Upper lobe of left lung (tissue), 6 donors: ENCODE measurements at regions not wholly inside any gene's neighbourhood (a gene's known extent, or its start where the extent isn't known, plus 50 kb on each side); places are given as distances from the start of the nearest gene placed in this dataset.

ENCODE experiments used
- ATAC-seq, 2 donors: fragments of 200-7000 bp; cut with Tn5 transposase; one replicate each; pipeline ENCODE4 v1.9.1; 2022; ENCODE audit warnings: mild to moderate bottlenecking in 2 of 2, moderate library complexity in 2 of 2; ENCODE audit not compliant: low FRiP score in 2 of 2
- DNase-seq, 2 donors: peaks; one replicate each; pipeline ENCODE4 v3.0.0-alpha.2; 2019 to 2020
- H3K27ac ChIP-seq, 4 donors: fragments of 200-600 bp; sonication (generic); one replicate each; pipeline ENCODE4 v1.5.1; 2016 to 2019
- H3K27me3 ChIP-seq, 4 donors: fragments of 200-600 bp; sonication (generic); one replicate each; pipeline ENCODE4 v1.5.1; 2017 to 2019
- H3K36me3 ChIP-seq, 4 donors: fragments of 200-600 bp; sonication (generic); one replicate each; pipeline ENCODE4 v1.5.1; 2016 to 2019
- H3K4me1 ChIP-seq, 4 donors: fragments of 200-600 bp; sonication (generic); one replicate each; pipeline ENCODE4 v1.5.1; 2018 to 2019
- H3K4me3 ChIP-seq, 4 donors: fragments of 200-600 bp; sonication (generic); one replicate each; pipeline ENCODE4 v1.5.1; 2017 to 2019; ENCODE audit warnings: mild to moderate bottlenecking in 2 of 4, moderate library complexity in 1 of 4
- H3K9me3 ChIP-seq, 4 donors: fragments of 200-600 bp; sonication (generic); one replicate each; pipeline ENCODE4 v1.5.1; 2018 to 2019
- CTCF ChIP-seq, 6 experiments: fragments of 450-650 bp in 4 of 6; fragments of 200-600 bp in 2 of 6; sonication (generic) in 2 of 6; IDR thresholded peaks; one replicate each; pipeline ENCODE4 v1.5.1; 2016 to 2019; ENCODE audit warnings: antibody characterized with exemption in 6 of 6
- EP300 ChIP-seq, 4 donors: sonication (generic); formaldehyde crosslinking; IDR thresholded peaks; one replicate each; pipeline ENCODE4 v1.5.1; 2017; ENCODE audit warnings: antibody characterized with exemption in 4 of 4, control low read depth in 2 of 4
- POLR2A ChIP-seq, 4 donors: fragments of 450-650 bp; IDR thresholded peaks; one replicate each; pipeline ENCODE4 v1.5.1; 2016 to 2017; ENCODE audit warnings: antibody characterized with exemption in 4 of 4, mild to moderate bottlenecking in 2 of 4
- POLR2AphosphoS5 ChIP-seq, 2 donors: sonication (generic); formaldehyde crosslinking; IDR thresholded peaks; one replicate each; pipeline ENCODE4 v1.5.1; 2017; ENCODE audit warnings: antibody characterized with exemption in 2 of 2
- WGBS, 2 donors: methylation state at CpG; one replicate each; pipeline ENCODE4 v1.1.5; 2017 to 2018; 5-methylcytosine and 5-hydroxymethylcytosine counted together
- donor health status: DM: no; HTN: no; CAD: no; lungs with moderate emphysema.
- donor health status: DM: no; HTN: yes; CAD: no; lungs with severe emphysema.

GRCh38 chr10:129394518-129395328 lies 72.3 kb upstream of the MGMT start:
- WGBS, 2 donors: 63 to 65% methylated on average over 23 to 25 of the region's 25 CpGs
- no peaks in the 10 kb centered on the region for H3K4me1 ChIP-seq
- DNase-seq: peak in 1 of 2 donors; percentile 39
- no peak for TF ChIP-seq EP300 (IDR thresholded peaks at IDR 0.05)
- no peak for TF ChIP-seq POLR2A (IDR thresholded peaks at IDR 0.05)
- H3K27me3 ChIP-seq: no peaks in the 10 kb centered on the region
- H3K4me3 ChIP-seq: no peak overlapping the region
- no peak overlapping the region for H3K27ac ChIP-seq
- no peak for ATAC-seq
- no peaks in the 10 kb centered on the region for H3K36me3 ChIP-seq
- H3K9me3 ChIP-seq: no peaks in the 10 kb centered on the region

GRCh38 chr10:129396021-129396722 lies 70.9 kb upstream of the MGMT start:
- WGBS, 2 donors: 60 to 65% methylated on average over 22 of the region's 22 CpGs
- ATAC-seq (no peak), DNase-seq (no peak)
- Histone ChIP-seq H3K4me1 (no peaks in the 10 kb centered on the region), H3K4me3 (no peak overlapping the region), H3K36me3 (no peaks in the 10 kb centered on the region), H3K27ac (no peak overlapping the region), H3K27me3 (no peaks in the 10 kb centered on the region), H3K9me3 (no peaks in the 10 kb centered on the region)
- no peak for TF ChIP-seq POLR2AphosphoS5 (IDR thresholded peaks at IDR 0.05)
- no peak for TF ChIP-seq CTCF (IDR thresholded peaks at IDR 0.05)

- Histone ChIP-seq H3K27me3 (no peaks in the 10 kb centered on the region), H3K9me3 (no peaks in the 10 kb centered on the region), H3K4me3 (no peak overlapping the region), H3K27ac (no peak overlapping the region), H3K36me3 (no peaks in the 10 kb centered on the region), H3K4me1 (no peaks in the 10 kb centered on the region)
- TF ChIP-seq POLR2A (IDR thresholded peaks at IDR 0.05) (no peak), EP300 (IDR thresholded peaks at IDR 0.05) (no peak), CTCF (IDR thresholded peaks at IDR 0.05) (no peak), POLR2AphosphoS5 (IDR thresholded peaks at IDR 0.05) (no peak)
- peak in 1 of 2 donors; percentile 38 for DNase-seq
- 66 to 69% methylated on average over 15 to 16 of the region's 16 CpGs for WGBS, 2 donors
- ATAC-seq: no peak
Measured at GRCh38 chr10:129397198-129397974, 69.7 kb upstream of the MGMT start.

GRCh38 chr10:129398711-129399141 lies 68.3 kb upstream of the MGMT start:
- TF ChIP-seq POLR2AphosphoS5 (IDR thresholded peaks at IDR 0.05) (no peak), EP300 (IDR thresholded peaks at IDR 0.05) (no peak), CTCF (IDR thresholded peaks at IDR 0.05) (no peak), POLR2A (IDR thresholded peaks at IDR 0.05) (no peak)
- DNase-seq: no peak
- H3K9me3 ChIP-seq: no peaks in the 10 kb centered on the region
- no peak overlapping the region for H3K27ac ChIP-seq
- no peaks in the 10 kb centered on the region for H3K36me3 ChIP-seq
- no peaks in the 10 kb centered on the region for H3K27me3 ChIP-seq
- H3K4me3 ChIP-seq: no peak overlapping the region
- ATAC-seq: no peak
- H3K4me1 ChIP-seq: no peaks in the 10 kb centered on the region
- WGBS, 2 donors: 70 to 74% methylated on average over 2 of the region's 2 CpGs

- 66 to 73% methylated on average over 5 of the region's 5 CpGs for WGBS, 2 donors
- H3K4me3 ChIP-seq: no peak overlapping the region
- H3K4me1 ChIP-seq: no peaks in the 10 kb centered on the region
- DNase-seq (no peak), ATAC-seq (no peak)
- TF ChIP-seq POLR2A (IDR thresholded peaks at IDR 0.05) (no peak), CTCF (IDR thresholded peaks at IDR 0.05) (no peak), EP300 (IDR thresholded peaks at IDR 0.05) (no peak), POLR2AphosphoS5 (IDR thresholded peaks at IDR 0.05) (no peak)
- H3K27ac ChIP-seq: no peak overlapping the region
- H3K9me3 ChIP-seq: no peaks in the 10 kb centered on the region
- no peaks in the 10 kb centered on the region for H3K36me3 ChIP-seq
- no peaks in the 10 kb centered on the region for H3K27me3 ChIP-seq
Measured at GRCh38 chr10:129400426-129400825, 66.6 kb upstream of the MGMT start.
